Activated T-helper 2 cell treated with anti-CD3 and anti-CD28 coated beads, Interferon-gamma antibody, Interleukin-2, Interleukin-4, amounts not matched to agents 10 μg/mL and 5 μg/mL and 100 μg/mL, durations not matched to agents 14 hours and 24 hours and 36 hours (primary cell): ENCODE measurements at regions not wholly inside any gene's neighbourhood (a gene's known extent, or its start where the extent isn't known, plus 50 kb on each side); places are given as distances from the start of the nearest gene placed in this dataset.

ENCODE experiments used
- DNase-seq: peaks from one replicate; pipeline ENCODE4 v3.0.0; 2021; ENCODE audit warnings: low spot score
- H3K27ac Mint-ChIP-seq: one replicate; pipeline ENCODE4 v1.8.0; 2021; ENCODE audit warnings: mixed read lengths
- H3K27me3 Mint-ChIP-seq: one replicate; pipeline ENCODE4 v1.8.0; 2021; ENCODE audit warnings: low read depth, mixed read lengths
- H3K36me3 Mint-ChIP-seq: one replicate; pipeline ENCODE4 v1.8.0; 2021; ENCODE audit warnings: low read depth, mixed read lengths
- H3K4me1 Mint-ChIP-seq: one replicate; pipeline ENCODE4 v1.8.0; 2021; ENCODE audit warnings: low read depth, mixed read lengths
- H3K4me3 Mint-ChIP-seq: one replicate; pipeline ENCODE4 v1.8.0; 2021; ENCODE audit warnings: low read depth, mild to moderate bottlenecking, moderate library complexity, mixed read lengths
- H3K9me3 Mint-ChIP-seq: one replicate; pipeline ENCODE4 v1.8.0; 2021; ENCODE audit warnings: mixed read lengths
- intact Hi-C: fragments of 100-400 bp; cut with micrococcal nuclease; formaldehyde crosslinking; loops from one replicate; pipeline ENCODE4 v1.15.1; 2023

DNA sequence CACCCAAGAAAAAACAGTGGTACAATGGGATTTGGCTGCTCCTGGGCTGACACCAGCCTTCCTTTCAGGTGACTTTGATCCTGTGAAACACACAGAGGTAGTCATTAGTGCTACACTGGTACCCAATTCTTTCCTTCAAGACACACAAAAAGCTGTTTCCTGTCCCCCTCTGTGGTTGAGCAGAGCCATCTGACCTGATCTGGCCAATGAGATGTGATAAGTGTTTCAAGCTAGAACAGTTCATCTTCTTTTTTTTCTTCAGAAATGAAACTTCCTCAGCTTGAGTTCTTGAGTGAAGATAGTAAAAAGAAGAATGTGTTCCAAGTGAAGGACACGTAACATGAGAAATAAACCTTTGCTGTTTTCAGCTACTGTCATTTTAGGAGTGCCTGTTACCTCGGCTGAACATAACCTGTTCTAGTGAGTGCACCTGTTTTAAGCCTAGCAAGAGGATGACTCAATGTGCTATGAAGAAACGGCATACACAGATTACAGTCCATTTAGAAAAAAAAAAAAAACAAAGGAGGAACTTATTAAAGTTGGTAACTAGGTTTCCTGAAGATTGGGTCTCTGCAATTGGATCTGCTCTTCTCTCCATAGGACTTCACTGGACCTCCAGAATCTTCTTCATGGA is 287.8 kb downstream of the GAS1 start:
- Mint-ChIP-seq H3K9me3 (peaks cover 6% of the 10 kb centered on the region), H3K27ac (no peak overlapping the region), H3K27me3 (no peaks in the 10 kb centered on the region), H3K4me1 (peaks cover 5% of the 10 kb centered on the region), H3K36me3 (no peaks in the 10 kb centered on the region), H3K4me3 (no peak overlapping the region)
- no peak for DNase-seq
- intact Hi-C loops = no loop called here

DNA sequence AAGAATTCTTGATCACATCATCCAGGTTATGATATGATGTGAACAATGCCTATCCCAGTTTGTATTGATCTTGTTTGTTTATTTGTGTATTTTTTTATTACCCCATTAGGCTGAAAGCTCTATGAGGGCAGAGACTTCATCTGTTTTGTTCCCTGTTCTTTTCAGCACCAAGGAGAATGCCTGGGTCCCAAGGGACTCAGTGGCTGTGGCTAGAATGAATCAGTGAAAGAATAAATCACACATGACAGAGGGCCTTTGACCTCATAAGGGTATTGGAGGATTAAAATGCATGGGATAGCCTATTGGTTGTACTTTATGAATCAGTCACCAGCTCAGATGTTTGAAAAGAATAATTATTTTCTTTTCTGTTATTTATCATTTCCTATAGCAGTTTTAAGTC is 292.2 kb downstream of the GAS1 start:
- intact Hi-C loops = no loop called here
- DNase-seq = no peak
- H3K4me1 Mint-ChIP-seq = peaks cover 4% of the 10 kb centered on the region
- peaks cover 6% of the 10 kb centered on the region for H3K9me3 Mint-ChIP-seq
- no peaks in the 10 kb centered on the region for H3K36me3 Mint-ChIP-seq
- no peak overlapping the region for H3K4me3 Mint-ChIP-seq
- H3K27me3 Mint-ChIP-seq = no peaks in the 10 kb centered on the region
- no peak overlapping the region for H3K27ac Mint-ChIP-seq

DNA sequence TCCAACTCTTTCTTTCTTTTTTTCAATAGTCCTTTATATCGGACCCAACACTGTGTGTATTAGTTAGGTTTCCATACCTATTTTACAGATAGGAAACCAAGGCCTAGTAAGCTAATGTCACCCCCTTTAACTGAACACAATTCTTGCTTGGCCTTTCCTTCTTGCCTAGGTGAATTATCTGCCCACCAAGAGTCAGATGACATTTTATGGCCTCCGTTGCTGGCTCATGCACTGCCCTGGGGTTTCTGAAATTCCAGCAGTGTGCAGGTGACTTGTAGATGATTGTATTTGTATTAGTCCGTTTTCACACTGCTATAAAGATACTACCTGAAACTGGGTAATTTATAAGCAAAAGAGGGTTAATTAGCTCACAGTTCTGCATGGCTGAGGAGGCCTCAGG is 293.8 kb downstream of the GAS1 start:
- intact Hi-C loops = no loop called here
- Mint-ChIP-seq H3K4me3 (no peak overlapping the region), H3K36me3 (no peaks in the 10 kb centered on the region)

DNA sequence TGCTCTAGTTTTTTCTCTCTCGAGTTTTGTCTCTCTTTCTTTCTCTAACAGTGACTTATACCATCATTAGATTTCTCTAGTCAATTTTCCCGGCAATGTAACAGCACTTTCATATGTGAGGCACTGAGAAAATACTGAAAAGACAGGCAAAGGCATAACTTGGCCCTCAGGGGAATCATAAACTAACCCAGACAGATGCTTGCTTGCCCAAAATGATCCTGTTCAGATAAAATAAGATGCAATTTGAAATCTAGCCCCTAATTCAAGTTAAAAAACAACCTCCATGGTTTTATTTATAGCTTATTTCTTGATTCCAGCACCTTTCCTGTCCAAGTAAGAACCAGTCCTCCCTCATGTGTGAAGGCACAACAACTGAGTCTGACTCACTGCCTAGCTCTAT is 294.6 kb downstream of the GAS1 start:
- intact Hi-C loops = no loop called here
- H3K9me3 Mint-ChIP-seq = peaks cover 6% of the 10 kb centered on the region
- no peak overlapping the region for H3K4me3 Mint-ChIP-seq
- H3K36me3 Mint-ChIP-seq = no peaks in the 10 kb centered on the region
- H3K27me3 Mint-ChIP-seq = no peaks in the 10 kb centered on the region
- no peak overlapping the region for H3K27ac Mint-ChIP-seq
- H3K4me1 Mint-ChIP-seq = no peaks in the 10 kb centered on the region
- no peak for DNase-seq

More for the DNA sequence above, 293.8 kb downstream of the GAS1 start:
- H3K27me3 Mint-ChIP-seq = no peaks in the 10 kb centered on the region
- no peak for DNase-seq
- H3K4me1 Mint-ChIP-seq = no peaks in the 10 kb centered on the region
- H3K27ac Mint-ChIP-seq = no peak overlapping the region
- peaks cover 6% of the 10 kb centered on the region for H3K9me3 Mint-ChIP-seq

DNA sequence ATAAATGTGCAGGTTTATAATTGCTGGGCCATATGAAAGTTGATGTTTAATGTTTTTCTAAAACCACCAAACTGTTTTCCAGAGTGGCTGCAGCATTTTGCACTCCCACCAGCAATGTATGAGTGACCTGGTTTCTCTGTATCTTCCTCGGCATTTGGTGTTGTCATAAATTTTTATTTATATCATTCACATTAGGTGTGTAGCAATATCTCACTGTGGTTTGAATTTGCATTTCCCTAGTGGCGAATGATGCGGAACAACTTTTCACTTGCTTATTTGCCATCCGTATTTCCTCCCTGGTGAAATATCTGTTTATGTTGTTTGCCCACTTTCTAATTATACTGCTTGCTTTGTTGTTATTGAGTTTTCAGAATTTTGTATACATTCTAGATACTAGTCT is 295.7 kb upstream of the TUT7 start:
- Mint-ChIP-seq H3K27me3 (no peaks in the 10 kb centered on the region), H3K27ac (no peak overlapping the region), H3K4me1 (no peaks in the 10 kb centered on the region), H3K9me3 (peaks cover 3% of the 10 kb centered on the region), H3K36me3 (no peaks in the 10 kb centered on the region), H3K4me3 (no peak overlapping the region)
- DNase-seq = no peak
- intact Hi-C loops = no loop called here

DNA sequence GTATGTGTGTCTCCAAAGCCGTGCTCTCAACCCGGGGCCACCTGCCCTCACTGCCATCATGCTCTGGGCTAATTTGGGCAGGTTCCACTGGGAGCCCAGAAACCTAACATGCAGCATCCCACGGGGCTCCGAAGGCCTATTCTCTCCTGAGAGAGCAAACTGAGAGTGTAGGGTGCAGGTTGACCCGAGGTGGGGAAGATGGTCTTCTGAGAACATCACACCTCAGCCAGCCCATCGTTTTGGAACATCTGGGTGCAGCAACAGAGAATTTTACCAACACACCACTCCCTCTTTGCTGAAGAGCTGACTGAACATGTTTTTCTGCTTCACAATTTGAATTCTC is 294.6 kb upstream of the TUT7 start:
- H3K9me3 Mint-ChIP-seq = no peaks in the 10 kb centered on the region
- no peaks in the 10 kb centered on the region for H3K4me1 Mint-ChIP-seq
- H3K27me3 Mint-ChIP-seq = no peaks in the 10 kb centered on the region
- intact Hi-C loops = no loop called here
- H3K36me3 Mint-ChIP-seq = no peaks in the 10 kb centered on the region
- H3K4me3 Mint-ChIP-seq = no peak overlapping the region
- no peak overlapping the region for H3K27ac Mint-ChIP-seq
- DNase-seq = no peak

DNA sequence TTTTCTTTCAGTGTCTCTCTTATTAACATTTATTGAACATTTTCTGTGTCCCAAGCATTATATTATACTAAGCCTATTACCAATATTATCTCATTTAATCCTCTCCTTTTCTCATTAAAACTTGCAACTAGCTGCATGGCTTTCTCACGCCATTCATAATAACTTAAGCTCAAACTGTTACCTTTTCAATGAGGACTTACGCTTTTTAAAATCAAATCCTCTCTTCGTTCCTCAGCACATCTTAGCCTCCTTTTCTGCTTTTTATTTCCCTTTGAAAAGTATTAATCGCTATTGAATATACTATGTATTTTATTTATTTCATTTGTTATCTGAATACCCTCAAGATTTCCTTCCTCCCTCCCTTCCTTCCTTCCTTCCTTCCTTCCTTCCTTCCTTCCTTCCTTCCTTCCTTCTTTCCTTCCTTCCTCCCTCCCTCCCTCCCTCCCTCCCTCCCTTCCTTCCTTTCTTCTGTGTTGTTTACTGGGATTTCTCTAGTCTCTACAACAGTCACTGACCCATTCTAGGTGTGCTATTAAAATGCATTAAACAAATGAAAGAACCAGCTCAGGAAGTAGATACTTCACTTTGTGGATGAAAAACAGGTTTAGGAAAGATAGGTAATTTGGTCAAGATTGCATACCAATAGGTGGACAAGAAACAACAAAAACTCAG is 294.1 kb upstream of the TUT7 start:
- no peaks in the 10 kb centered on the region for H3K27me3 Mint-ChIP-seq
- no peaks in the 10 kb centered on the region for H3K4me1 Mint-ChIP-seq

DNA sequence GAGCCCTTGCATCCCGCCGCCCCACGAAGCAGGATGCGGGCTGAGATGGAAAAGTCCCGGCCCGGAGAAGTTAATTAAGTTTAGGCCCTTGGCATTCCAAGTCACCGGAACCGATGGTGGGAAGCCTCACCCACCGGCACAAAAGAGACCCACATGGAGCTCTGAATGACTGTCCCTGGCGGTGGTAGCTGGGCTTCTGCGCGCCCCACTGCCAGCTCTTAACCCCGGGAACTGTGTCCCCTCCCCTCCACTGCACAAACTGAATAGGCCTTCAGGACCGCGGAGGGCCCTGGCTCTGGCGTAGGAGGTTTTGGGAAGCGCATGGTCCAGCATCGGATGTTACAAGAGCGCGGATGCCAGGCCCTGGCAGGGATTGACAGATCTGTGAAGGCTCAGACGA is 291.1 kb upstream of the TUT7 start:
- Mint-ChIP-seq H3K4me1 (no peaks in the 10 kb centered on the region), H3K9me3 (no peaks in the 10 kb centered on the region), H3K4me3 (no peak overlapping the region), H3K27me3 (no peaks in the 10 kb centered on the region), H3K36me3 (no peaks in the 10 kb centered on the region), H3K27ac (no peak overlapping the region)
- intact Hi-C loops = no loop called here
- DNase-seq = no peak

More for the DNA sequence above, 294.1 kb upstream of the TUT7 start:
- Mint-ChIP-seq H3K36me3 (no peaks in the 10 kb centered on the region), H3K9me3 (no peaks in the 10 kb centered on the region), H3K4me3 (no peak overlapping the region), H3K27ac (no peak overlapping the region)
- DNase-seq = no peak
- intact Hi-C loops = no loop called here

DNA sequence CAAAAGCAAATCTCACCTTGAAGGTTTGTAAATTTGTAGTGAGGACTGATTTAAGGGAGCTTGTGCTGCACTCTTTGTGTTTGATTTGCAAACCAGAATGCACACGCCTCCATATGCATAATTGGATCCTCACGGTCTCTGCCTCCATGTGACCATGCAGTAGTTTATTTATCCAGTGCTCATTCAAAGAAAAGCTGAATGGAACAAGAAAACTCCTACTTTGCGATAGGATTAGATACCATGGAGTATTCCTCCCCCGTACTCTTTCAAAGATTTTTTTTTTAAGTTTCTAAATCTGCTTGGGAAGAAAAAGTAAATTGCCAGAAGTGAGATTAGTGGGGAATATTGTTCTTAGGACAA is 290.4 kb upstream of the TUT7 start:
- Mint-ChIP-seq H3K27ac (no peak overlapping the region), H3K36me3 (no peaks in the 10 kb centered on the region), H3K4me3 (no peak overlapping the region), H3K9me3 (no peaks in the 10 kb centered on the region), H3K27me3 (no peaks in the 10 kb centered on the region), H3K4me1 (no peaks in the 10 kb centered on the region)
- intact Hi-C loops = no loop called here
- no peak for DNase-seq

DNA sequence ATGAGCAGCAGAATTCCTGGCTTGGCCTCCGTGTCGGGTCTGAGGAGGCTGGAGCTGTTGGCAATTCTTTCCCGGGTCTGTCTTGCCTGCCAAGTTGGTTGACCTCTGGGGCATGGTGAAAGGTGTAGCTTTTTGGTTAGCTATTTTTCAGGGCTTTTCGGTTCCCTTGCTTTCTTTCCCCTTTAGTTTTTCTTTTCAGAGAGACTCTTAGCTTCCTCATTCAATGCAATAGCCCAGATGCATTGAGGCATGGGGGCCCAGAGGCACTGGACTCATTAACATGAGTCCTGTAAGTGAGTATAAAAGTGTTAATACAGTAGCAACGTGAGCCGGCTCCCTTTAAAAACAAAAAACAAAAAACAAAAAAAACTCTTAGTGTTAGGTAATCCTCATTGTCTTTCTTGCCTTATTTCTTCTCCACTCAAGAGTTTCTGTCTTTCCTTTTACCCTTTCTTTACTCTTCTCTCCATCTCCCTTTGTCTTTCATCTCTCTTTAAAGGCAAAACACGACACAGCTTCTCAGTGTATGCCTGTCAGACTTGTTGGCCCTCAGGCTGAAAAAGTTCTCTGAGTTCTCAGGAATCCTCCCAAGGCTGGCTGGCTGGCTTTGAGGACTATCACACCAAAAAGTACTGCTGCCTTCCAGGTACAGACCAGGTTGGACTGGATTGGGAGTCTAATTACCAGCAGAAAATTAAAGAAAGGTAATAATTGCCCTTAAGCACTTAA is 289.9 kb upstream of the TUT7 start:
- Mint-ChIP-seq H3K4me1 (no peaks in the 10 kb centered on the region), H3K36me3 (no peaks in the 10 kb centered on the region), H3K9me3 (no peaks in the 10 kb centered on the region), H3K4me3 (no peak overlapping the region), H3K27ac (no peak overlapping the region), H3K27me3 (no peaks in the 10 kb centered on the region)
- DNase-seq = no peak
- intact Hi-C loops = no loop called here

DNA sequence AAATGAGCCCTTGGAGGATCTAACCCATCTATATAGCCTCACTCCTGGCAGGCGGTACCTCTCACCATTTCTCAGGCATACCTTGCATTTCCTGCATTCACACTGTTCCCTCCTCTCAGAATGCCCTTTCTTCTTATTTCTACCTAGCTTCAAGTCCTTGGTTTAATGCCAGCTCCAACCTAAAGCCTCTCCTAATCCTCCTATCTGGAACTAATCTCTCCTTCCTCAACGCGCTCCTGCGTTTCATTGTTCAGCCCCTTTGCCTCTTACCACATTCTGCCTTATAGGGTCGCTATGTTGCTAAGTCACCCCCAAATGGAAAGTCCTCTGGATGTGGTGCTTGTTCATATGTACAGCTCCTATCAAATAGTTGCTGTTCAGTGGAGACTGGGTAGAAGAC is 288.5 kb upstream of the TUT7 start:
- H3K9me3 Mint-ChIP-seq = no peaks in the 10 kb centered on the region
- DNase-seq = no peak
- H3K36me3 Mint-ChIP-seq = no peaks in the 10 kb centered on the region
- intact Hi-C loops = no loop called here
- no peak overlapping the region for H3K27ac Mint-ChIP-seq
- no peaks in the 10 kb centered on the region for H3K4me1 Mint-ChIP-seq
- no peak overlapping the region for H3K4me3 Mint-ChIP-seq
- no peaks in the 10 kb centered on the region for H3K27me3 Mint-ChIP-seq

DNA sequence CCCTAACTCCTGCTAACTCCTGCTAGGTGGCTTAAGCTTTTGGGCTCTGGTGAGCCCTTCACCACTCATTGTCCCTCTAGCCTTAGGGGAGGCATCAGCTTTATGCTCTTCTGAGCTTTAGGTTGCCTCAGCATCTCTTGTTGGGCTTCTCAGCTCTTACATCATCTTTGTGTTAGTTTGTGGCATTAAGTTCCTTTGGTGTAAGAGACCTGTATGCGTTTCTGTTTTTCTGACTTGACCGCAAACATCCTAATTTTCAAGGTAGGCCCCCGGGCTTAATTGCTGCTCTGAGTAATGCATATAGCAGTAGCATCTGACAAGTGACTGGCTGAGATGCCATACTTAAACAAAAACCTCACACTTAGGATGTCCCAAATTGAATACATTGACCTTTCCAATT is 287.8 kb upstream of the TUT7 start:
- DNase-seq = no peak
- Mint-ChIP-seq H3K4me3 (no peak overlapping the region), H3K36me3 (no peaks in the 10 kb centered on the region), H3K27ac (no peak overlapping the region), H3K4me1 (peaks cover 2% of the 10 kb centered on the region), H3K27me3 (no peaks in the 10 kb centered on the region), H3K9me3 (no peaks in the 10 kb centered on the region)
- intact Hi-C loops = no loop called here

DNA sequence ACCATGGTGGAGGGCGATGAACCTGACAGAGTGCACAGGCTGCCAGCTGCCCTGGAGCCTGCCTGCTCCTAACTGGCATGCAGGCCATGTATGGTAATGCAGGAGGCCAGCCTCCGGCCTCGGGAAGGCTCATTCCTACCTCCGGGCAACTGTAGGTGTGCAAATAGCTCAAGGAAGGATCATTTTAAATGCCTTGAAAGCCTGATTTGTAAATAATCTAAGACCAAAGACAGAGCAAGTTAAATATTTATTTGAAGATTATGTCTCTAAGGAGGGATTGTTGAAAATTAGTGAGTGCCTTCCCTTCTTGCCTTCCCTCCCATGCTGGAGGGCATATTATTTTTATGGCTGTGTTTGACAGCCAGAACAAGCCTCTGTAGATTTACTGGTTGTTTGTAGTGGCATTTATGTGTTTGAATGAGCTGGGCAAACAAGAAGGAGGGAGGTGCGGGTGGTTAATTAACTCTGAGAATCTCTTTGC is 285.7 kb upstream of the TUT7 start:
- H3K9me3 Mint-ChIP-seq = no peaks in the 10 kb centered on the region
- DNase-seq = no peak
- peaks cover 2% of the 10 kb centered on the region for H3K4me1 Mint-ChIP-seq
- intact Hi-C loops = no loop called here
- no peaks in the 10 kb centered on the region for H3K36me3 Mint-ChIP-seq
- H3K4me3 Mint-ChIP-seq = no peak overlapping the region
- no peak overlapping the region for H3K27ac Mint-ChIP-seq
- H3K27me3 Mint-ChIP-seq = no peaks in the 10 kb centered on the region
